HG03108 (cell line): ENCODE measurements at regions not wholly inside any gene's neighbourhood (a gene's known extent, or its start where the extent isn't known, plus 50 kb on each side); places are given as distances from the start of the nearest gene placed in this dataset.

Experiments
- ATAC-seq: cut with Tn5 transposase; IDR thresholded peaks from one replicate; pipeline ENCODE4 v1.9.1; 2021; ENCODE audit warnings: moderate library complexity; ENCODE audit not compliant: unreplicated experiment

DNA sequence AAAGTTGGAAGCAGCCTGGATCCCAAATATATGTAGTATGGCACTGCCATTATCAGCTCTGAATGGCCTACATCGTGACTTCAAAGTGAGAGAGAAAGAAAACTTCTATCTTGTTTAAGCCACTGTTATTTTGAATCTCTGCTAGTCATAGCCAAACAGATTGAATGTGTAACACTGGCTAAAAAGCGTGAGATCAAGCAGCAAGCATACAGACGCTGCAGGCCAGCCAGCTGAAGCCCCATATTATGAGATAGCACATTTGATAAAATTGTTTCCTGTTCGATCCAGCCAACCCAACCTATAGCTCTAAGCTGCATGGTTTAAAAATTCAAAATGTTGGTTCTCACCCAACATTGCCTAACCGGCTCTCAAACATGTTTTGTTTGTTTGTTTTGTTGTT, 95.0 kb downstream of the DUSP6 start:
- ATAC-seq, result no peak

DNA sequence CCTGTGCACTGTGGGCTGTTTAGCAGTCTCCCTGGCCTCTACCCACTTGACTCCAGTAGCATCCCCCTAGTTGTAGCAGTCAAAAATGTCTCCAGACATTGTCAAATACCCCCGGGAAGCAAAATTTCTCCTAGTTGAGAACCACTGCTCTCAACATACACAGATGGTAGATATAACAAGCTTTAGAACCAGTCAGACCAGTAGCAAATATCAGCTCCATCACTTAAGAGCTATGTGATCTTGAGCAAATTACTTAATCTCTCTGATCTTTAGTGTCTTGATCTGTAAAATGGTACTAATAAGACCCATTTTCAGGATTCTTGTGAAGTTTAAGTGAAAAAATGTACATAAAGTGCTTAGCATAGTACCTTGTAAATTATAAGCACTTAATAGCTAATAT, 96.2 kb downstream of the DUSP6 start:
- no peak for ATAC-seq

DNA sequence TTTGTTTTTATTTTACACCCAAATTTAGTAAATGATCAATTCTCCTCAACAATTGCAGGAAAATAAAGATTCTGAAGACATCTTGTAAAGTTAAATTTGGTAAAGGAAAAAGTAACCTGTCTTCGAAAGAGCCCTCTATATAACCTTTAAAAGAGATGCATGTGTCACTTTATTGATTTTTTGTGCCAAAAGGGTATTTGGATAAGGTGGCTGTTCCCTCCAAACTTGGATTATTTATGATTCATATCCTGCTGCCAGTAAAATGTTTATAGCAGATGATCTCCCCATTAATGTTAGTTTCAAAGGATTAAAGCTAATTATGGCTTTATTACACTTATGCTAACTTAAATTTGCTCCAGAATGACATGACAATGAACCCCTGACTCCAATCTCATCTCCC, 98.8 kb downstream of the DUSP6 start:
- no peak for ATAC-seq

DNA sequence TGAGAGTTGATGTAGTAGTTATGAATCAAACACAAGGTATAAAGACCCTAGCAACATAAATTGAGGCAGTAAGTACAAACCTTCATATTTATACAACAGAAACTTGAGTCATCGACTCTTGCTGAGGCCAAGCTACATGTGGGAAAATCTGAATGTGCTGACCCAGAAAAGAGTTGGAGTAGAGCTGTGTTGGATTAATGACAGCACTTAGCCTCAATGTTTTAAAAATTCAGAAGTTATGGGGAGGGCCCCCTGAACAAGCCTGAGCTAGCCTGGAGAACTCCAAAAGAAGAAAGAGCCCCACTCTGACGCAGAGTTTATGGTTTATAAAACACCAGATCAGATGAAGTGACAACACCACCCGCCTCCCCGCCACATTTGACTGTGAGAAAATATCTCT, 100.0 kb downstream of the DUSP6 start:
- no peak for ATAC-seq

DNA sequence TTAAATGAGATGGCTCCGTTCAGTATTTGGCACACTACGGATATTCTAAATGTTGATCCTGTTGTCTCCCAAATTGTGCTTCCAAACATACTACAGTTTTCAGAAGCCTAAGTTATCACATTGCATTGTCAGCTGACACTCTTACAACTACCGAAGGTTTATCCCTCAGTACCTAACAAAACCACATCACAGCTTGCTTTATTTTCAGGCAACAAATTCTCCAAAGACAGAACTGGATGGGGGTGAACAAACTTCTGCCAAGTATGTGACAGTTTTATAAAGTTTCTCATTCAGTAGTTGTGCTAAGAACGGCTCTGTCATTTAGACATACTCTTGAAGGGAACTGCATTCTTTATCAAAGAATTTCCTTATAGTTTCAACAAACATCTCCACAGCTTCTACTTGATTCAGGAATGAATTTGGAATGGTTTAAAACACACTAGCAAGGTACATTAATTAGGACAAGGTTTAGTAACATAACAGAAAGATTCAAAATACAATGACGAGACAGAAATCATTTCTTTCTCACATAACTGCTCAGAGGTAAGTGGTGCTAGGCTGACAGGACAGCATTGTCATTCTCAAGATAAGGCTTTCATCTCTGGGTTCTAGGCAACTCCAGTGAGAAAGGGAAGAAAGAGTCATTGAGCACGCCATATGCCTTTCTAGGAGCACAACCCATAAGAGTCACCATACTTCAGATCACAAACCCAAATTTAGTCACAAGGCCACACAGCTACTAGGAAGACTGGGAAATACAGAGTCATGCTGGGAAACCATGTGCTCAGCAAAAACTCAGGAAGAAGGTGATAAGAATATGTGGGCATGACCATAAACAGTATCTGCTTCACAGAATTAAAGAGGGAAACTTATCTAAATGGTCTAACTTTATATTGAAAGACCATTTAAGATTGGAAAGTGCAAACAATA, 100.7 kb downstream of the DUSP6 start:
- no peak for ATAC-seq

DNA sequence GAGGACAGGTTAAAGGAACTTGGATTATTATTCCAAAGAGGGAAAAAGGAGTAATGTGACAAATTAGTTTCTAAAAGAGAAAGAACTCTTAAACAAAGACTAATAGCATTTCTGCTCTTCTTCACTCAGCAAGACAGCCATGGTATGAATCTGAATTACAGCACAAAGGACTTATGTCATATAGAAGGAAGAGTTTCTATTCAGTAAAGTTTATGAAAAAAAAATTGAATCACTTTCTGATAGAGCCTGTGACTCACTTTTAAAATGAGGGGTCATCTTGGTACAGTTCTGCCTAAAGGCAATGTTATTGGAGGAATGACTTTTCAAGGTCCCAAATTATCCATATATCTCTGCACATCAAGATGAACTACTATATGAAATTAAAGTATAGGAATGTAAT, 101.7 kb downstream of the DUSP6 start:
- ATAC-seq, result no peak

DNA sequence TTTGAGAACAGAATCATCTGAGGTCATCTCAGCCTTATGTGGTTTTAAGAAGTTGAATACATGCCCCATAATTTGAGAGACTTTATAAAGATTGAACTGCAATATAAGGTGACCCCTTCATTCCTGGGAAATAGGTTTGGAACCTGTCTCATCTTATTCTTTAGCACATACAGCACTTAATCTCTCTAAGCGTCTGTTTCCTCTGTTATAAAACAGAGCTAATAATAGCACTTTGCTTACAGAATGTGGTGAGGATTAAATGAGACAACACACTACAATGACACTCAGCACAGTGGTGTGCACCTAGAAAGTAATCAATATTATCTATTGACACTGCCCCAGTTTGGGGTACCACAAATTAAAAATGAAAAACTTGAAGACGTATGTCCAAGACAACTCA, 102.1 kb downstream of the DUSP6 start:
- no peak for ATAC-seq

DNA sequence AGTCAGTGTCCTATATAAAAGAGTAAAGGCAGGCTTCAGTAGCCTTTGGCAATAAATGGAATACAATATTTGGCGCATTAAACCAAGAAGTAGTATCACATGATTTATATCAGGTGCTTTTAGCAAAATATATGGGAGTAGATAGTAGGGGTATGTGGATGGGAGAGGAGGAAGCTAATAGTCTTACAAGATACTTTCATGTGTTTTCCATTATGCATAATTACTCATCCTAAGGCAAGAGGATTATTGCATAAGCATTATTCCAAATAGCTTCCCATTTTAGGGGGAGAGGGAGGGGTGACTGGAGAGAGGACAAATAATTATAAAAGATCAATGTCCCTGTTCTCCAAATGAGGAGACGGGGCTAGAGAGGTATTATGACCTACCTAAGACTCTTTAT, 104.3 kb downstream of the DUSP6 start:
- ATAC-seq, result no peak

DNA sequence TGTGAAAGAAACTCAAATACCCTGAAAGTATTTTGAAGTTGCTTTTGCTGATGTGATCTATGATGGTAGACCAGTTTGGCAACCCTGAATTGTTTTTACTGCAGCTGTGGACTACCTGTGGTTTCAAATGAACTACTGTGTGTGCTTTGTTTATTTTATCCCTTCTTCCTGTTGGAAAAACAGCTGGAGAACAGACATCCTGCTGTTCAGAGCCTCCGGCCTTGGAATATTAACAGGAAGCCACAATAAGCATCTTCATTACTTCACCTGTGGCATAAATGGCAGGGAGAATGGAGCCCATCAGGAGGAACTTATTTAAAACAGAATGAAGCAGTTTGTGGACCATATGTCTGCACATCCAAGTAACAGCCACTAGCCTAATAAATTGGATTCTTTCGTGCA, 104.8 kb downstream of the DUSP6 start:
- no peak for ATAC-seq

DNA sequence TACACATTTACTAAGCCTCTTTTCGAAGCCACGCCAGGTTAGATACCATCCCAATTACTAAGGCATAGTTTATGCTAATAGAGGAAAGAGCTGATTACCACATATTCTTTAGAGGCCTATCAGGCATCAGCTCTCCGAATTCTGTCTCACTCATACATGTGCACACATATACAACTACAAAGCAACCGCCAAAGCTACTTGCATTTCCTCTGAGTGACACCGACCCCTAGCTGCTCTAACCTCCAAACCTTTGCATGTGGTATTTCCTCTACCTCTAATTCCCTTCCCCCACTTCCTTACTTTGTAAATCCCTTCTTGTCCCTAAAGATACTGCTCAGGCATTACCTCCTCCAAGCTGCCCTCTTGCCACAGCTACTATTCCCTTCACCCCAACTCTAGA, 107.2 kb downstream of the DUSP6 start:
- ATAC-seq, result no peak

DNA sequence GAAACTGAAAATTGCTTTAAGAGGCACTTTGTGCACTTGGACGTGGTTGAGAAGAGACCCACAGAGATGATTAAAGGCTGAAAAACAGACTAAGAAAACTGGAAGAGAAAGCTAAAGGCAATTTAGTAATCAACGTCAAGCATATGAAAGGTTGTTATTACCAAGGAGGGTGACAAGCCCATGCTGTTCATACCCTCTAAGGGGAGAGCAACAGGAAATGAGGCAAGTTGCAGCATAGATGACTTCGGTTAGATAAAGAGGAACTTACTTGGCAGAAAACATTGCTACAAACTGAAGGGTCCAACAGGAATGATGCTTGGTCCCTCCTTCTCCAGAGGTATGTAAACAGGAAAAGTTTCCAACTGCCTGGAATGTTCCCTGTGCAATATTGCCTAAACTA, 107.8 kb downstream of the DUSP6 start:
- ATAC-seq, result no peak

DNA sequence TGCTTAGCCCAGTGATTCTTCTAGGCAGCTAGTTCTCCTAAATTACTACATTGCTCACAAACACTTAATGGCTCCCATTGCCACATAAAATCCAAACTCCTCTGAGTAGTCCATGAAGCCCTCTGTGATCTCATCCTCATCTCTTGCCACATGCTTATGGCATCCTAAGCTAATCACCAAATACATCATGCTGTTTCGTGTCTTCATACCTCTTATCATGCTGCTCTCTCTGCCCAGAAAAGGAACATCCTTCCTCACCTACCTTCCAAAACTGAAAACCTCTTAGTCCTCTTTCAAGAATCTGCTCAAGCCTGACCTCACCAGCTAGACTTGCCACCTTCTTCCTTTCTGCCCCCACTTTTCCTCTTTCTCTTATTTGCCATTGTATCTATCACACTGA, 108.5 kb downstream of the DUSP6 start:
- no peak for ATAC-seq

DNA sequence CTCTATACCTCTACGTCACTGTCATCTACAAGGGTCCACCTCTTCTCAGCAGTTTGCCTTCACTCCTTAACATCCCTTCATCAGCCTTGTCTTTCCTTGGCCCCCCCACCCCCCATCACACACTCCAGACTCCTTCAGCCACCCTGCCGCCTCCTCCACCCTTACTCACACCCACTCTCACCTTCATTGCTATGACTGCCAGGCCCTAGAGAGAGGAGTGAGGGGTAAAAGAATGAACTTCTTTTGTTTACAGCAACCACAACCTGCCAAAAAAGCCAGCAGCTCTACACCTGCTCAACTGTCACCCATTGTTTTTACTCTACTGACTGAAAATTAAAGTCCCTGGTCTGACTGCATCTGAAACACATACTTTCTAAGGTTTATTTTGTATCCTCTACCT, 112.8 kb downstream of the DUSP6 start:
- ATAC-seq, result no peak

DNA sequence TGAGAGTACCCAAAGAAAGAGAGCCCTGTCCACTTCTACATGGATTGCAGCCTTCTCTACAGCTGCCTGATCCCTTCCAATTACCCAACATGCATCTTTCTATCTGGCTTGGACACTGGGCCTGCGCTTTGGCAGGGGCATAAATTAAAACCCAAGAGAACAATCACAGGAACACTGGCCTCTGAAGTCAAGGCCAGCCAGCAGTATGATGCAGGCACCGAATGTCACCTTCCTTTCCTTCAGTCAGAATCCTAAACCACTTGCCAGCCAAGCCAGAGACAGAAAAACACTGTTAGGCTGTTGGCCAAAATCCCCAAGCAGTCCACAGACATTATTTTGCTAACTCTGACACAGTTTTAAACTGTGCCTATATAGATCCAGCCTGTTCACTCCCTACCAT, 113.7 kb downstream of the DUSP6 start:
- ATAC-seq, result no peak

DNA sequence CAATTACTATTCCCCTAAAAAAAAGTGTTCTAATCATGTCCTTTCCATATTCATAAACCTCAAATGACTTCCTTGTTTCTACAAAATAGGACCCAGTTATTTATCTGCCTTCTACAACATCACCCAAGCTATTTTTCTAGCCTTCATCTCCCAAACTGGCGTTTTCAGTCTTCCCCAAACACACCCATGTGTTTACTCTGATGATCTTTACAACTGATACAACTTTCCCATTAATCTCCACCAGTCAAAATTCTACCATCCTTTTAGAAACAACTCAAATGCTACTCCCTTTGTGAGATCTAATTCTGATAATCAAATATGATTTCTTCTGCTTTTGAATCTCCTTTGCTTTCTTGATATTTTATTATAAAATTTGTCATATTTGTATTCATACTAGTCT, 114.5 kb downstream of the DUSP6 start:
- ATAC-seq, result no peak

DNA sequence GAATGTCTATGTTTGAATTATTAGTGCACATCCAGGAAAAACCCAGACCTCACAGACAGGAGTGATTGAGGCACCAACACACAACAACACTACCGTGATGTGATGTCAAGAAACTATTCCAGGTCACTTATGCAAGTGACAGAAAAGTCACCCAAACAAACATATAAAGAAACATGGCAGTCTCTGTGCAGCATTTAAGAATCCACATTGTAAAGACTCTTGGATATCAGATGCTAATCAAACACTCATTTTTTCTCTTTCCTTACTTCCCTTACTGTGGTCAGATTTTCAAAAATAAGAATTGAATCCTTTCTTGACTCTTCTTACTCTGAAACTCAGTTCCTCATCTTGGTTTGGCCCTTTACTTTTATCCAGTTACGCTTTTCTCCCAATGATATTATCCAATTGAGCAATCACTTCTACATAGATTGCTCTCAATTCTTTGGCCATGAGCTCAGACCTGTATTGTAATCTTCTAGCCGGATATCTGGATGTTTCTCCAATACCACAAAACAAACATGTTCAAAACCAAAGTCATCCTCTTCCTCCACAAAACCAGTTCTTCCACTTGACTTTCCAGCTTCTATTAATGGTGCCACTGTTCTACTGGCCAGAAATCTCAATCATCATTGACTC, 115.4 kb downstream of the DUSP6 start:
- ATAC-seq, result no peak

DNA sequence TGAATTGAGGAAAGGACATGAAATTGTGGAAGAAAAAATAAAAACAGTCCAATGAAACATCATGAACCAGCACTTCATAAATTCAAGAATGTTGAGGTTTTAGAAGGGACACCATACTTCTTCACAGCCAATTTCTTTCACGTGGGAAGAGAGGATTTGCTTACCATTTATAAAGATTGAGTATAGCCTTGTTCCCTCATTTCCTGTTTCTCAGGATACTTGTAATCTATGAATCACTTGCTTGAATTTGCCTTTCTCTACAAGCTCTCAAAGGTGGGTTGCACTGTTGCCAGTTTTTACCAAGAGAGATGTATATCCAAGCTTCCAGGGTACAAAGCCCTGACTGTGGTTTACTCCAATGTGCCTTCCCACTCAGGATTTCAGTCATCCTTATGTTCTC, 116.1 kb downstream of the DUSP6 start:
- ATAC-seq, result no peak

DNA sequence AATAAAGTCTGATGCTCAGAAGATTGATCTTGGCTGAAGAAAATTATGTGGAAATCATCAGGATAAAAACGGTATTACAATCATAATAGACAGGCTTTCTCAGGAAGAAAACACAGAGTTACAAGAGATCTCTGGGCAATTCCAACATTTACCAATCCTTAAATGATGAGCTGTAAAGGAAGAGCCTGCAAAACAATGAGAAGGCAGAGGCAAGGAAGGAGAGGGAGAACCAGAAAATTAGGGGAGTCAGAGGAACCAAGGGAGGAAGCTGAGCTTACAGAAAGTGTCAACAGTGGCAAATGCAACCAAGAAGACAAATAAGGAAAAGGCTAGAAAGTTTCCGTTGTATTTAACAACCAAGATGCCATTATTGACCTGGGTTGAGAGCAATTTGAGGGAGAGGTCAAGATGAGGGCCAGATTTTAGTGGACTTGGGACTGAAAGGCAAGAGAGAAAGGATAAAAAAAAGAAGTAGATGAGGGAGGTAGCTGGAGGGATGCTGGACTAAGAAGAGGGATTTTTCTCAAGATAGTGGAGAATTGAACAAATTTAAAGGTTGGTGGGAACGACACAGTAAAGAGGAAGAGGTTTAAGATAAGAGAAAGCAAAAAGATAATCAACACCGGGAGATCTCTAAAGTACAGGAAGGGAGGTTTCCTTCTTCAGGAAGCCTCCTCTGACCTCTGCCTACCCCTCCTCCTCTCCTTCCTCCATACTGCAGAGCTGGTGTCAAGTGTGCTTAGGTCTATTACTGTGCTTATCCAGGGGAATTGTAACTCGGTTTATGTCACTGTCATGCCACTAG, 116.9 kb downstream of the DUSP6 start:
- ATAC-seq, result no peak

DNA sequence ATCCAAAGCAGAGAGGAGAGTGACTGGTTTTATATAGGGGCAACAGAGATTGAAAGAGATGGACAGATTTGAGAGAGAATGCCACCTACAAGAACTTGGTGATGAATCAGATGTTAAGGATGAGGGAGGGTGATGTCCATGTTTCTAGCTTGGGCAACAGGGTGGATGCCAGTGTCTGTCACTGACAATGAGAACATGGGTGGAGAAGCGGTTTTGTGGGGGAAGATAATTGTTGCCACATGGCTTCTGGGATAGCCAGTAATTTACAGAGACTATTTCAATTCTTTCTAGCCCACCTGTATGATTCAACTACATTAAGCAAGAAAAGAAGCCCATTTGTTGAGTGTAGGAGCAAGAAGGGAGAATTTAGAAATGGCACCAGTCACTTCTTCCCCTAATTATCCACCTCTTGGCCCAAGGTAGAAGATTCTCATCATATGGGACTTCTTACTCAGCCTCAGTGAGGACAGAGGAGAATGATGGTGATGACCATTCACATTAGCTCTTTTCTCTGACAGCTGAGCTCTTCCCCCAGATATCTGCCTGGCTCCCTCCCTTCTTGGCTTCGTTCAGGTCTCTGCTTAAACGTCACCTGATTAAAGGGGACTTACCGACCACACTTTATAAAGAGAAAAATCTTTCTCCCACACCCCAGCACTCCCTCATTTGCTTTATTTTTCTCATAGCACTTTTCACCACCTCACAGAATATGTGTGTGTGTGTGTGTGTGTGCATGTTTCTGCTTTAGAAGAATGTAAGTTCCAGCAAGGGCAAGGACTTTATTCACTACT, 117.8 kb downstream of the DUSP6 start:
- ATAC-seq, result no peak

DNA sequence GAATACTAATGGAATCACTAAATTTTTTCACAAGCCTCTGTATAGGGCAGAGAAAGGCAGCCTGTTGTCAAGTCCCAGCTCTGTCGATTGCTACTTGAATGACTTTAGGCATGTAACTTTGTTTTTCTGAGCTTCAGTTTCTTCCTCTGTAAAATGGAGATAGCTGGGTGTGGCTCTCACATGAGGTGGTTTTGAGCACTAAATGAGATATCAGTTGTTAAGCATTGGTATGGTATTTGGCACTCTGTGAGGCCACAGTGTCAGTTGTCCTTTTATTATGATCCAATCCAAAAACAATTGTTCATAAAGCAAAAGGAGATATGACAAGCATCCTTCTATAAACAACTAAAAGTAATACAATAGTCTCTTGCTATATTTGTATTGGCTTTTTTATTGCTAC, 120.6 kb downstream of the DUSP6 start:
- ATAC-seq, result no peak
